HG03457 (cell line): ENCODE measurements at regions not wholly inside any gene's neighbourhood (a gene's known extent, or its start where the extent isn't known, plus 50 kb on each side); places are given as distances from the start of the nearest gene placed in this dataset.

Source experiments
- ATAC-seq: cut with Tn5 transposase; IDR thresholded peaks from one replicate; pipeline ENCODE4 v1.9.1; 2021; ENCODE audit warnings: moderate number of reproducible peaks; ENCODE audit not compliant: unreplicated experiment

DNA sequence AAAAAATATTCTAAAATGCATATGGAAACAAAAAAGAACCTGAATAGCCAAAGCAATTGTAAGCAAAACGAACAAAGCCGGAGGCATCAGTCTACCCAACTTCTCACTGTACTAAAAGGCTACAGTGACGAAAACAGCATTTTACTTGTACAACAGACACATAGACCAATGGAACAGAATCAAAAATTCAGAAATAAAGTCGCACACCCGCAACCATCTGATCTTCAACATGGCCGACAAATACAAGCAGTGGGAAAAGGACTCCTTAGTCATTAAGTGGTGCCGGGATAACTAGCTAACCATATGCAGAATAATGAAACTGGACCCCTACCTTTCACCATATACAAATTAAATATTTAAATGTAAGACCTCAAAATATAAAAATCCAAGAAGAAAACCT, 203.9 kb upstream of the PPFIA2 start:
- ATAC-seq = no peak

DNA sequence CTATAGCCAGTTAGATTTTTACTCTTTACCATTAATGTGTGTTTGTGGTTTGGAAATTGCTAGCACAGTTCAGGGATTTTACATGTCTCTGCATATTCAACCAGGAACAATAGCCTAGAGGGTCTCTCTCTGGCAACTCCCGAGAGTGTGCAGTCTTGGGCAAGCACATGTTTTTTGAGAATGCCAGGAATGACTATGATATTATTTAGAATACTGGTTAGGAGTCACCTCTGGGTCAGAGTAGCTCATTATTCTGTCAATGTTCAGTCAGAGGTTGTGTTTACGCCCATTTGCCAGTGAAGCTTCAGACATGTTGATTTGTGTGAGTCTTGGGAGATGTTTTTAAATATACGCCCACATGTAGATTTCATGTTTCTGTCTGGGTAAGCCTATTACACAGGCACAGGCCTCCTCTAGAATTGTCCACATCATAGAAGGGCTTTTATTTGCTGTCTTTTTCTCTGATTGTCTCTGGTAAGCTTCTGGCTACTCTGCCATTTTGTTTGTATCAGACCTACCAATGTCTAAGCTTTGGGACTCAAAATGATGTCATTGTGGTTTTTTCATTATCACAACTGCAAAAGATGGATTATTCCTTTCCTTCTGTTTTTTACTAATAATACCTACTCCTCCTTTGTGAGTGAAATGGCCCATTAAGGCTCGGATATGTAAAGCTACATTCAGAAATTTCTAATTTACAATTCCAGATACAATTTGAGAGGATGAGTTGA, 203.1 kb upstream of the PPFIA2 start:
- ATAC-seq = no peak

DNA sequence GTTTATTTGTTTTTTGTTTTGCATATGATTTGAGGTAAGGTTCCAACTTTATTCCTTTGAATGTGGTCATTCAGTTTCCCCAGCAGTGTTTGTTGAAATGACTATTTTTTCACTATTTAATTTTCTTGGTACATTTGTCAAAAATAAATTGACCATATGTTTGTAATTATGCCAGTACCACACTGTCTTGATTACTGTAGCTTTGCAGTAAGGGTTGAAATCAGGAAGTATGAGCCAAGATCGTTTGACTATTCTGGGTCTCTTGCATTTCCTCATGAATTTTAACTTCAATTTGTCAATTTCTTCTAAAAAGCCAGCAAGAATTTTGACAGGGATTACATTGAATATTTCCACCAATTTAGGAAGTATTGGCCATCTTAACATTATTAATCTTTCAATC, 199.3 kb upstream of the PPFIA2 start:
- ATAC-seq = no peak

DNA sequence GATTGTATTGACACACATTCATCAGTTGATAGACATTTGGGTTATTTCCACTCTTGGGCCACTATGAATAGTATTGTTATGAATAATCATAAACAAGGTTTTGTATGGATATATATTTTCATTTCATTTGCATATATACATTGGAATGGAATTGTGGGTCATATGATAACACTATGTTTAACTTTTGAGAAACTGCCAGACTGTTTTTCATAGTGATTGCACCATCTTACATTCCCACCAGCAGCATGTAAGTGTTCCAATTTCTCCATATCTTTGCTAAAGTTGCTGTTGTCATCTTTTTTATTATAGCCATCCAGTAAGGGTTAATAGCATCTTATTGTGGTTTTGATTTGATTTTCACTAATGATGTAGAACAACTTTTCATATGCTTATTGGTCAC, 198.5 kb upstream of the PPFIA2 start:
- ATAC-seq = no peak

DNA sequence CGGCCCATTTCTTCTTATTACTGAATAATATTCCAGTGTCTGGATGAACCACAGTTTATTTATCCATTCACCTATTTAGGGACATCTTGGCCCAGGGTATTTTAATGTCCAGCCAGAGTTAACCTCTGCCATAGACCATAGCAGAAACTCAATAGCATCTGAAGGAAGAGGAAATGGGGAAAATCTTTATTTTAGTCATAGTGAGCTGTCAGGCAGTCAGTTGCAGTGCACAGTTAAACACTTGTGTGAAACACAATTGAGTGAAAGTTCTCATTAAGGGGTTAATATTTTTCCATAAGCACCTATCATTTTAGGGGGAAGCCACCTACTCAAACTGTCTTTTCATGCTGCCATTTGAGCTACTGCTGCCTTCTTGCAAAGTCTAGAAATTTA, 197.3 kb upstream of the PPFIA2 start:
- no peak for ATAC-seq

DNA sequence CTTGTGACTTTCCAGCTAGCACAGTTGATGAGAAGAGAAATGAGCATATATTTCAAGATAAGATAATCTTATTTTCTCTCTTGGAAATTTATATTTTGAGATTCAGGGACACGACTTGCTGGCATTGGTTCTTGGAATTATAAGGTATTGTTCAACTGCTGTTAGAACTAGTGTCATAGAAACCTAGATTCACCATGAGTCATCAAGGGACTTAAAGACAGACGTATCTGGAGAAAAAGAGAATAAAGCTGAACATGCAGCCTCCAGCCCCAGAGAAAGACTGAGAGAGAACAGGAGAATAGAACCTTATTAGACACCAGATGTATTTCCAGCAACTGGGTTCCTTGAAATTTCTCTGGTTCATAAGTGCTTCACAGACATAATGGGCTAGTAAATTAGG, 194.4 kb upstream of the PPFIA2 start:
- no peak for ATAC-seq

DNA sequence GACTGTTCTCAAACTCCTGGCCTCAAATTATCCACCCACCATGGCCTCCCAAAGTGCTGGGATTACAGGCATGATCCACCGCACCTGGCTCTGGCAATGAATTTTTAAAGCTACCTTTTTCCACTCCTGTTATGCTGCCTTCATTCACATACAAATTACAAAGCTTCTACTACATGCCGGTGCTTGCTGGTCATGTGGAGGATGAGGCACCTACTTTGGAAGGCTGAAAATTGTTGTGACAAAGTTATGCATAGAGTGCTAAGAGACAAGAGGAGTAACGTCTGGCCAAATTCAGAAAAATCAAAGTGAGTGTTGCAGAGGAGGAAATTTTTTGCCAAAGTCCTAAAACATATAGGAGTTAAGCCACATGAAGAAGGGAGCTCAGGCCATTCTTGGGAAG, 191.7 kb upstream of the PPFIA2 start:
- no peak for ATAC-seq

DNA sequence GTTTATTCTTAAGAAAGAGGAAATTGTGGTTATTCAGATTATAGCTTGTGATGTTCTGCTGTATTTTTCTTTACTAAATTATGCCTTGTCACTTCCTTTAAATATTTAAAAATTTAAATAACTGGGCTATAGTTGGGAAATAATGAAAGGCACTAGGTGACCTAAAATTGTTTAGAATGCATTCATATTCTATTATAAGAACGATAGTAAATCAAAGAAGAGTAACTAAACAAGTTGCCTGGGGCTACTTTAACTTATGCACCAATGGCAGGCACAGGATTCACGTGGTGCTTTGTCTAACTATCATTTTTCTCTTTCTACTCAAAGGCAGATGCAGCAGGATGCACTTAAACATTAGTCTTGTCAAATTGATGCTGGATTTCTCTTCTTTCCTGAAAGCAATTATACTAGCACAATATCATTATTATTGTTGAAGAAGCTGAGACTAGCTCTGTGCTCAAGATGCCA, 190.7 kb upstream of the PPFIA2 start:
- no peak for ATAC-seq

DNA sequence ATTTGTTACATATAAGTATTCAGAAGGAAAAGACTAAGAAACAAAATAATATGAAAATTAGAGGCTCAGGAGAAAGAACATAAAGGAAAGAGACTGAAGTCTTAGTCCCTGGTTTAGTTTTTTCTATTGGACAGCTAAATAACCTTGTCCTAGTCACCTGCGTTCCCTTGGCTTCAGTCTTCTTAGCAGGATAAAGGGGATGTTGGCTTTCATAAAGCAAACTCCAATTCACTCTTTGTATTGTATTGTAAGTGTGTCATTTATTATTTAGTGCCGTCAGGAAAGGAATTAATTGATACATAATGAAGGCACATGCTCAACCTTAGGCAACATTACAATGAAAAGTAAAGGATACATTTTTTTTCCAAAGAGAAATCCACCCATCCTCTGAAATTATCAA, 190.3 kb upstream of the PPFIA2 start:
- ATAC-seq = no peak

DNA sequence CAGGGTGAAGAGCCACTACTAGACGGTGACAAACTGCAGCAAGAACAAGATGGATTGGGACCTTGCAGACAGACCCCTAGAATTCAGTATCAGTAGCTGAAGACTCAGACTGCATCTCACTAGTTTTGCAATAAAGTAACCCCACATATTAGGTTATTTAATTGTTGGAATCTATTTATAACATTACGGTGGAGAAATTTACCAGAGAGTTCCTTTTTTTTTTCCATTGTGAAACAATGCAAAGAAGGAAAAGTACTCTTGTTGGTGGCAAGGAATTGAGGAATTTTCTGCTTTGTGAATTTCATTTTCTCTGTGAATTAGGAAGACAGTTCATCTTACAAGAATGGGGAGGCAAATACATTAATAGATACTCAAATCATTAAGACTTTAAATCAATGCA, 185.7 kb upstream of the PPFIA2 start:
- no peak for ATAC-seq

DNA sequence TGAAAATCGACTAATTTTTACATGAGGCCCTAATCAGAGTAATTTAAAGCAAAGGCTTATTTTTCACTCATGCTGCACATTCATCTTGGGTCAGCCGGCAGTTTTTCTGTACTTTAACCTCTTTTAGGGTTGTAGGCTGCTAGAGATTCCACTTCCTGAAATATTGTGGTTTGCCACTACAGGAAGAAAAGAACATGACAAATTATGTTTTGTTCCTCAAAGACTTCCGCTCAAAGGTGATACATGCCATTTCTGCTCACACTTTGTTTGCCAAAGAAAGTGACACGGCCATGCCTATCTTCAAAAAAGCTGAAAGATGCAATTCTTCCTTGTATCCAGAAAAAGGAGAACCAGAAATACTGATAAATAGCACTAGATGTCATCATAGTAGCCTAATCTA, 183.4 kb upstream of the PPFIA2 start:
- ATAC-seq = no peak

DNA sequence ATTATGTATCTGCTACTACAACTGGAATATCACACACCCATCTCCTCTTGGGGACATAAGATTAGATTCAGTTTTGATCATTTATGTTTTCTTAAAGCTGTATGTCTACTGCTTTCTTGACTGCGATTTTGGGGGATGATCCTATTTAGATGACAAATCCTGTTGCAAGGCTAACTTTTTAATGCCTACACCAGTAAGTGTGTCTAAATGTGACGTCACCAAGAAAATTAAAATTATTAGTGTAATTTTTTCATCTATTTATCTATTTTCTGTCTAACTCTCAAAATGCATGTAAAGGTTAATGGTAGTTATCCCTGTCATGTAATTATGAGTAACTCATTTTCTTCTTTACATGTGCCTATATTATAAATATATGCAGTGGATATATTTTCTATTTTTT, 170.9 kb upstream of the PPFIA2 start:
- no peak for ATAC-seq

DNA sequence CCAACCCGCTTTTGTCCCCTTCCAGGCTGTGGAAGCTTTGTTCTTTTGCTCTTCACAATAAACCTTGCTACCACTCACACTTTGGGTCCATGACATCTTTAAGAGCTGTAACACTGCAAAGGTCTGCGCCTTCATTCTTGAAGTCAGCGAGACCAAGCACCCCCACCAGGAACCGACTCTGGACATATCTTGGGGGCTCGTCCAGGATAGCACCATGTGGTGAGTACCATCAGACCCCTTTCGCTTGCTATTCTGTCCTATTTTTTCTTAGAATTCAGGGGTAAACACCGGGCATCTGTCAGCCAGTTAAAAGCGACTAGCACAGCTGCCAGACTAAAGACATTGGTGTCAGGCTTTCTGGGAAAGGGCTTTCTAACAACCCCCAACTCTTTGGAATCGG, 137.6 kb upstream of the PPFIA2 start:
- no peak for ATAC-seq

DNA sequence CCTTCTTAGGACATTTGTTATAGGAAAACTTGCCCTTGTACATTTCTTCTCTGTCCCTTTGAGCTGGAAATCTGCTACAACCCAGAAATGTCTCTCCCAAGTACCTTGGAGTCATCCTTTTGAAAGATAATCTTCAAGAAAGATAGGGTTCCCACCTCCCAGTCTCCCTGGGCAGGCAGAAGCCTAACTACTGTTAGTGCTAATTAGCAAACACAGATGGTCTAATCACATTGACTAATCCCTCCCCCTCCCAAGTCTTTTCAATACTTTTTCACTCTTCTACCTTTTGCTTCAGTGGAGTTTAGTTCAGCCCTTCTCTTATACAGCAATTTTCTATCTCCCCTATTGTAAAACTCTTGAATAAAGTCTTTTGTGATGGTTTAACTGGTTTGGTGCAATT, 129.8 kb upstream of the PPFIA2 start:
- no peak for ATAC-seq

DNA sequence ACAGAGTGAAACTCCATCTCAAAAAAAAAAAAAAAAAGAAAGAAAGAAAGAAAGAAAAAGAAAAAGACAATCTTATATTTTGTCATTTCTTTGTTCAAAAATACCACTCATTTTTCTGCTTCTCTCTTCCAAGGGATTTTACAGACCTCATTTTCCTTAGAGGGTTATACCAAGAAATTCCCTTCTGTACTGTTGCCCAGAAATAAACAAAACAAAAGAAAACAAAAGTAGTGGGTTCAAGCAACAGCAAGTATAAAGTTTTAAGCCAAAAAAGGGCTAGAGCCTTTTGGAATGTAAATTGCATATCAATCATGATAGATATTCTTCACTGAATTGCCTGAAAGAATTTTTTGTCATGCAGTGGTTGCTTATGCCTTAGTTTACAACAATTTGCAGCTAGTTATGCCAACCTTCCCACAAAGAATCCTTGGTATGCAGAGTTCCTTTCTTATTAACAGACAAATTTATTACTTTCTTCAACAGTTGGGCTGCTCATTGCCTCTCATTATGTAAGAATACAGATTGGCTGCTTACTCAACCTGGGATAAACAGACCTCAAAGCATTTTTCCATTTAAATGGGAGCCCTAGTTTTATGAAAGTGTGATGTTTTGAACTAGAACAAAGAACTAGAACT, 129.1 kb upstream of the PPFIA2 start:
- no peak for ATAC-seq

DNA sequence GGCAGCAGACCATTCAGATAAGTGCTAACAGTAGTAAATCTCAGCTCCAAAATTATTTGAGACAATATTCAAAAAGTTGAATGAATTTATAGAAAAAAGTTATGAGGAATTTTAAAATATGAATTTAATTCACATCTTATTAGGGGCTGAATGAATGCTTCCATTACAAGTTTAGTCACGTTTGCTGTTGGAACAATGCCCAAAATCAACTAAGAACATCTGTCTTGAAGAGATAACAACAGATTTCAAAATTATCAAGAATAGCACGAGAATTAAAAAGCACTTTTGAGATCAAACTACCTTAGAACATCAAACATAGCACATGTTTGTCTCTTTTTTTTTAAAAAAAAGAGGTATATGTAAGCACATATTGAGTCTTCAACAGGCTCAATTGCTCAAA, 115.4 kb upstream of the PPFIA2 start:
- no peak for ATAC-seq

DNA sequence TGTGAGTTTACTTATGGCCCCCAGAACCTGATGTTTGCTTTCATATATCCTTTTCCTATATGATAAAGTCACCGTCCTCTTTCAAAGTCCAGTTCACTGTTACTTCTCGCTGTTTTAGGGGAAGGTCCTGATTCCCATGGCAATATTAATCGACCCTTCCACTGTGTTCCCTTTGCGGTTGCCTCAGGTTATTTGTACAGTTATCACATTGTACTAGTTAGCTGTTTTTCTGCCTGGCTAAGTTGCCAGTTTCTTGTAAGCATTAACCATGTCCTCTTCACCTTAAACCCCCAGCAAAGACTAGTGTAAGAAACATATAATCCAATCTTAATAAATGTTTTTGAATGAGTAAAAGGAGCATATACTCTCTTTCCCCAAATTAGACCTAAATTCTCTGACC, 115.0 kb upstream of the PPFIA2 start:
- ATAC-seq = no peak

DNA sequence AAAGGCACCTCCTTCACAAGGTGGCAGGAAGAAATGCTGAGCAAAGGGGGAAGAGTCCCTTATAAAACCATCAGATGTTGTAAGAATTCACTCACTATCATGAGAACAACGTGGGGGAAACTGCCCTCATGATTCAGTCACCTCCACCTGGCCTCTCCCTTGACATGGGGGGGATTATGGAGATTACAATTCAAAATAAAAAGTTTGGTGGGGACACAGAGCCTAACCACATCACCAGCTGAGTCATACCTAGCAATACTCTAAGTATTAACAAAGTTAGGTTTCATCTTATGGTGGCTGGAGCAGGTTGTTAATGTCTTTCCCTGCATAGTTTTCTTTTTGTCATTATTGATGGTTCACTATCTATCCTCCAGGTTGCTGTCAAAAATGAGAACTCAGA, 113.2 kb upstream of the PPFIA2 start:
- ATAC-seq = no peak

DNA sequence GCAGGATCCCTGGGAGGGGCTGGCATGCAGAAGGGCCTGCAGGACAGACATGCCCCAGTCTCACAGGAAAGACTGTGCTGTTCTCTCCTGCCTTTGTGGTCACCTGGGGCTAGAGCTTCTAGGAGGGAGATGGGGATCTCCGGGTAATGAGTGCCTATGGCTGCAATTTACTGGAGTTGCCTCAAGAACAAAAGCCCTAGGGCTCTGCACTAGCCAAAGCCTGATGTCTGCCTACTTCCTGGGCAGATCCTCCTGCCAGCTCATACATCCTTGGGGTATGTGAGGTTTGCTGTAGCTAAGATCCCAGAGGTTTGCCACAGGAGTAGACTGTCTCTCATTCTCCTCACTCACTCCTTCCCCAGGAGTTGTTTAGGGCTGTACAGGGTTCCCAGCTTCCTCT, 106.9 kb upstream of the PPFIA2 start:
- ATAC-seq = no peak

DNA sequence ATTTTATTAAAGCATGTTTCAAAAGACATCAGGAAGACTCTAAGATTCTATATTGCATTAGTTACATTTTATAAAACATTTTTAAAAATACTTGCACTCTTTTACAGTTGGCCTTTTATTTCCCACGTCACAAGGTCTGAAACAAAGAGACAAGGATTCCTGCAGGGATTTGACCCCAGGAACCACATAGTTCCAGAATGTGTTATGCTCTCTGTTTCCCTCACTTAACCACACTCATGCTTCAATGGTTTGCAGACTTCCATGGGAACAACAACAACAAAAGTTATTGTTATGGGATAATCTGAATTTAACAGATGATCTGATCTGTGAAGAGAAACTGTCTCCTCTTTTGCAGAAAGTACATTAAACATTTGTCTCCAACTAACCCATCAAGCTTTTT, 104.3 kb upstream of the PPFIA2 start:
- no peak for ATAC-seq

DNA sequence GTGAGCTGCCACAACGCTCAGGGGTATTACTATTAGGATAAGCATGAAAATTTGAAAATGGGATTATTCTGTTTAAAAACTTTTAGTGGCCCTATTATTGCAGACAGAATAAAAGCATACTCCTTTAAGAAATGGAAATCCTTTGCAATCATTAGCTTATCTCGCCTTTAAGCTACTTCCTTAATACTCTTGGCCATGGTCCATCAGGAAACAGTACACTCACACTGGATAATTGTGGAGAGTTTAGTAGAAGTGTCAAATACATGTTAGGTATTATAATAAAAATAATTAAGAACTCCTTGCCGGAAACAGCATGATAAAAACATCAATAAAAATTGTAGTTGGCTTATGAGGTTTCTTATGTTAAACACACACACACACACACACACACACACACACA, 100.4 kb upstream of the PPFIA2 start:
- no peak for ATAC-seq

DNA sequence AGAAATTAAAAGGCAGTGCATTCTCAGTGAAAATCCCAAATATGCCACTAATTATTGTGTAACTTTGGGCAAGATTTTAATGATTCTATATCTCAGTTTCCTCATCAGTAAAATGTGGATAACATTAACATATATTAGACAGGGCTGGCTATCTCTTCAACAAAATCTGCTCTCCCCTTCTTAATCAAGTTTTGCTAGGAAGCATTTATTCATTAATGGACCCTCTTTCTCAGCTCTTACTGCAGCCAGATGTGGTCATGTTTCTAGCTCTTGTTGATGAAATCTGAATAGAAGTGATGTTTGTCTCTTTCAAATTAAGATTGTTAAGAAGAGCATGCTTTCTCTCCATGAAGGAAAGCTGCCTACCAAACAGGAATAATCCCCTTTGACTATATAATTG, 84.4 kb upstream of the PPFIA2 start:
- no peak for ATAC-seq

DNA sequence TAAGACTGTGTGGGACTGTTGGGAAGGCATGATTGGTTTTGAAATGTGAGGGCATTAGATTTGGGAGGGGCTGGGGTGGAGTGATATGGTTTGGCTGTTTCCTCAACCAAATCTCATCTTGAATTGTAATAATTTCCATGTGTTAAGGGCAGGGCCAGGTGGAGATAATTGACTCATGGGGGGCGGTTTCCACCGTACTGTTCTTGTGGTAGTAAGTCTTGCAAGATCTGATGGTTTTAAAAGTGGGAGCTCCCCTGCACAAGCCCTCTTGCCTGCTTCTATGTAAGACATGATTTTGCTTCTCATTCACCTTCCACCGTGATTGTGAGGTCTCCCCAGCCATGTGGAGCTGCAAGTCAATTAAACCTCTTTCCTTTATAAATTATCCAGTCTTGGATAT, 76.6 kb upstream of the PPFIA2 start:
- no peak for ATAC-seq
